HG03521 (cell line): ENCODE measurements at regions not wholly inside any gene's neighbourhood (a gene's known extent, or its start where the extent isn't known, plus 50 kb on each side); places are given as distances from the start of the nearest gene placed in this dataset.
"Not testable (repeated sequence)": the region's sequence is repeated elsewhere in the genome, so short reads cannot be mapped to it uniquely, and the experiment has no call there.

Experiments used
- ATAC-seq: cut with Tn5 transposase; IDR thresholded peaks from one replicate; pipeline ENCODE4 v1.9.1; 2021; ENCODE audit warnings: mild to moderate bottlenecking, moderate library complexity; ENCODE audit not compliant: unreplicated experiment

GRCh38 chr14:87734577-87735360 lies 258.2 kb downstream of the GALC start:
- not testable (repeated sequence) for ATAC-seq

DNA sequence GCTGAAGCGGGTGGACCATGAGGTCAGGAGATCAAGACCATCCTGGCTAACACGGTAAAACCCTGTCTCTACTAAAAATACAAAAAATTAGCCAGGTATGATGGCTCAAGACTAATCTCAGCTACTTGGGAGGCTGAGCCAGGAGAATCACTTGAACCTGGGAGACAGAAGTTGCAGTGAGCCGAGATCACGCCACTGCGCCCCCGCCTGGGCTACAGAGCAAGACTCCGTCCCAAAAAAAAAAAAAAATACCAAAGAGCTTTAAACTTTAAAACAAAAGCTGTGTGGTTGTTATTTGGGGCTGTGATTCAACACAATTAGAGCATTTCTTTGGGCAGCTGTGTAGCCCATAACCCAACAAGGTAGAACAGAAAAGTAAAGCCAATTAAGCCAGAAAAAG lies 259.9 kb downstream of the GALC start:
- ATAC-seq, result not testable (repeated sequence)

- no peak for ATAC-seq
These were observed 260.4 kb downstream of the GALC start for GRCh38 chr14:87732562-87732961.

GRCh38 chr14:87725318-87725717 lies 267.7 kb downstream of the GALC start:
- ATAC-seq, result no peak

DNA sequence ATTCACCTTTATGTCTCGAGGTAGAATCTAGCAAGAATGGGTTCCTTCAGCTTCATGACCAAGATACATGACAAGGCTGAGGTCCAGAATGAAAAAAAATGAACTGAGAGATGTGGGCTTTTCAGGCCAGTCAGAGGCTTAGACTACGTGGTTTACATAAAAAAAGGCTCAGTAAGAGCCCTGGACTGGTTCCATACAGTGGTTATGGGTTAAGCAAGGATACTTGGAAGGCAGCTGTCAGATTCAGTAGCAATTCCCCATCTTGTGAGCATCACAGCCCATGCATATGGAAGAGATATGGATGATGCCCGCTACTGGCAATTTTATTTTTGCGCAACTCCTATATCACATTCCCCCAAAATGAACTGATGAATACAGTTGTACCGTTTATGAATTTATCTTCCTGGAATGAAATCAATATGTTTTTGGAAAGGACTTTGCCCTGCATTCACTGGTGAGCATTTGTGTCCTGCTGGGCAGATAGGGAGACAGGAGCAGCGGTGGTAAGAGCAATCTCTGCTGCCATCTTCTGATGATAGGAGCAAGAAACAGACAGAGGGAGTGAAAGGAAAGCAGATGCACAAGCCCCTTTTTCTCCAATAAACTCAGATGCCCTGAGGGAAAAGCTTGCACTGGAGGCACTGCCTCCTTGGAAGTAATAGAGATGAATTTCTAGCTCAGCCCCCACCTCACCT lies 280.4 kb downstream of the GALC start:
- ATAC-seq, result no peak

- ATAC-seq, result no peak
These were observed 287.5 kb downstream of the GALC start for GRCh38 chr14:87705439-87705896.

GRCh38 chr14:87698481-87698880 lies 294.5 kb downstream of the GALC start:
- no peak for ATAC-seq

DNA sequence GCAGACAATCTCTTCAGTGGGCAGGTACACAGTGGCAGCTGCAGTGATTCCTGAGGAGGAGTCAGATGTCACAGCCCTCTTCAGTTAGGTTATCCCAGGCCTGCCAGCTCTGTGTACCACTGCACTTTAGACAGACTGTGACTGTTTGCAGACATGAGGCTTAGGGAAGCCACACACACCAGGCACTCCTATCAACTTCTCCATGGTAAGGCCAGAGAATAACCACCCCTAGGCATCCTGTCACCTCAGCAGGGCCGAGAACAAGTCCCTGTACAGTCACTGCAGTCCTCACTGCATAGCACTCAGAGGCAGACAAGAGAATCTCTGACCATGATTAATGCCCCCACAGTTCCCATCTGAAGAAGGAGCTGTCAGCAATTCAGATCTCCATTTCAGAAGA lies 296.5 kb downstream of the GALC start:
- no peak for ATAC-seq

DNA sequence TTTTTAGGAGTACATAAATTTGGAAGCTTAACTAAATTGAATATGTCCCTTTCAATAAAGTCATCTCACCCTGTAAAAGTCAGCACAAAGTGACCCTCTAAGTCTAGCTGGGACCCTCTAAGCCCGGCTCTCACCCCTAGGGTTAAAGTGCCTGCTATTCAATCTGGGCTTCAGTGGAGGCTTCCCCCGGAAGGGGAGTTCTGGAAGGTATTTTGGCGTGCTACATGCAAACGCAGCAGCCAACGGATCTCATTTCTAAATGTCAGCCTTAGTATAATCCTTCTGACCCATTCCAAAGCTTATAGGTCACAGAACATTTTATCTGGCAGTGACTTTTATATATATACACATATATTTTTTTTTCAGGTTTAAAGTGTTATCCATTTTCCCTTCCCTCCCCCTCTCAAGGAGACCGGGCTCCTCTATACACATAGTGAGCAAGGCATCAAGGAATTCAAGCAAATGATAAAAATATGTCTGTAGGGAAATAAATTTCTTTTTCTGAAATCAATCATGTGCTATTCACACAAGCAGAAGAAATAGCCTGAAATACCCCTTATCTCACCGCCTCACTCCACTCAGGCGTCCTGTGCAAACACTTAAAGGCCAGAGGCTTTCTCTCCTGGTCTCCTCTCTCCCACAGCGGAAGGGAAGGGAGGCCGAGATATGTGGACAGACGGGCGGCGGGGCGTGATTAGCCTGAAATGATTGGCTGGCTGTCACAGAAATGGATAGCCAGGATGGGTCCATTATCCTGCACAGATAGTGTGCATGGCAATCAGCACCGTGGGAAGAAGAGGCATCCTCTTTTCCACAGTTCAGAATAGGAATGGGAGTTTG lies 301.7 kb downstream of the GALC start:
- no peak for ATAC-seq

- no peak for ATAC-seq
These were observed 302.8 kb downstream of the GALC start for GRCh38 chr14:87690076-87690613.

- no peak for ATAC-seq
These were observed 304.5 kb downstream of the GALC start for GRCh38 chr14:87688524-87688923.

DNA sequence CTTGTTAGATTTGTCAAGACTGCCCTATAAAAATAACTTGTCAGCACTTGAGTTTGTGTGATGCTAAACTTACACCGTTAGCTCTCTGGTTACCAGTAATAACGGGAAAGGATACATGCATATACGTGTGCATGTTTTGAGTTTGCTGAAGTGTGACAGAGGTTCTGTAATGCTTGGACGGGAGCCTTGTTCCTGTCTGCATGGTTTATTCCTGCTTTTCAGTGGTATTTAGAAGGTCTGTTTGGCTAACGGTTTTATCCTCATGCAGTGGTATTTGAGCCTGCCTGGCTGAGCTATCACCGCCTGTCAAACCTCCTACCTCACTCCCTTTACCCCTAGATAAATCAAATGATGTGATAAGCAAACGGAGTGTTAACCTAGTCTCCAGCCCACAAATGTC lies 305.6 kb downstream of the GALC start:
- ATAC-seq, result no peak

- no peak for ATAC-seq
These were observed 306.2 kb downstream of the GALC start for GRCh38 chr14:87686746-87687145.

DNA sequence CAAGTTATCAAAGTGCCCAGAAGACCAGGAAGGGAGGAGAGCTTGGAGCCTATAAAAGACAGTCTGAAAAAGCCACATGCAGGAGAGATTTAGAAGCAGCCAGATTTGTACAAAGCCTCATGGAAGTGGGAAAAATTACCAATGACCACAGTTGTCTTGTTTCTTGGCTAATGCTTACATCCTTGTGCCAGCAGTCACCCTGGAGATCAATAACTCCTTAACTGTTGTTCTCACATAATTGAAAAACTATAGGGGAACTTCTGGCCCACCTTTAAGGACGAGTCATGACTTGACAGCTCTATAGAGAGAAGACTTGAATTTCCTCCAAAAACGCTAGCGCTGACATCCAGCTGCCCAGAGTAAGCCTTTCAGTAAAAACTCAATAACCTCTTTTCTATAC lies 313.1 kb downstream of the GALC start:
- ATAC-seq, result no peak

- no peak for ATAC-seq
These were observed 314.4 kb downstream of the GALC start for GRCh38 chr14:87678624-87679023.

DNA sequence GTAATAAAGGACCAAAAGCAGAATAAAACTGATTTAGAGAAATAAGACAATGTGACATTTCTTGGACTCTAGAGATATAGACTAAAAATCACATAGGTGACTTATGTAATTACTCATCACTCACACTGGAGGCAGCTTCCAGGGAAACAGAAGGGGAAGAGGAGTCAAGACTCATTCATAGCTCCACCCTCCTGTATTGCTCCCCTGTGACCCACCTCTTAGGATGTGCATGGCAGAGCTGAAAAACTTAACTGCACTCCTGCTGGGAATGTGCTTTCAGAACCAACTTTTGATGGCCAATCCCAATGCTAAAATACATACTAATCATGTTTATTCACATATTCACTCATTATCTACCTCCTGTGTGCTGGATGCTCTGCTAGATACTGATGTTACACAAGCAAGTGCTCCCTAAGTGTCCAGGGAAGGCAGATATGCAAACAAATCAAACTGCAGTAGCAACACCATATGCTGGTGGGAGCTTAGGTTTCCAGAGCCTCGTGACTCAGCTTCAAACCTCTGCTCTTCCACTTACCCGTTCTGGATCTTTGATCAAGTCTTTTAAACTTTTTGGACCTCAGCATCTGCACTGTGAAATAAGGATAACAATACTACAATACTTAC lies 316.1 kb downstream of the GALC start:
- no peak for ATAC-seq

DNA sequence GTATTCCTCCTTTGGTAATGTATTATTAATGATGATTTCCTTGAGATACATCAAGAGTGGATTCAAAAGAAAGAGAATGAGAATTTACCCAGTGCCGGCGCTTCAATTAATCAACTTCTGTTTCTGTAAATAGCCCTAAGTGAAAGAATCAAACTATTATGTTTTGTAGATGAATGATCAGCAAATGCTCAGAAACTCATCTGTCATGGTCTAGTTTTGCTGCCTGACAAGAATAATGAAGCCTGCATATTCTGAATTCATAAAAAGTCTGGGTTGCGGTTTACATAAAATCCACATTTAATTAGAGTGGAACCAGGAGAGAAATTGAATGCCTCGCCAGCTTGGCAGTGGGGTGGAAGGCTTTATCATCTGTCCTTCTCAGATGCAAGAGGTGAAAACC lies 325.3 kb downstream of the GALC start:
- ATAC-seq, result no peak

- ATAC-seq, result no peak
These were observed 336.7 kb downstream of the GALC start for GRCh38 chr14:87656315-87656714.

DNA sequence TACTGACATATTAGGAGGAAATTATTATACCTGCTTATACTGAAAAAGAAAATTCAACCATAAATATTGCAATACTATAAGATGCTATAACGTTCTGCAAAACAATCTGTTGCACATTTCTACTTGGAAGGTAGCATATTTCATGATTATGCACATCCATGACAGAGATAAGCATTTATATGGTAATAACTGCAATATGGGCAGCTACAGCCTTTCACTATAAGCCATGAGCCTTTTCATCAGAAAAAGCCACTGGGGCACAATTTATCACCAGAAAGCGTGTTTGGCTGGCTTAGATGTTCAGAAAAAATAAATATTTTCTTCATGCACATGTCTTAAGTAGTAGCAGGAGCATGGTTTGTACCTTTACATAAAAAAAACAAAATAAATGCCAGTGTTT lies 340.7 kb downstream of the GALC start:
- no peak for ATAC-seq

DNA sequence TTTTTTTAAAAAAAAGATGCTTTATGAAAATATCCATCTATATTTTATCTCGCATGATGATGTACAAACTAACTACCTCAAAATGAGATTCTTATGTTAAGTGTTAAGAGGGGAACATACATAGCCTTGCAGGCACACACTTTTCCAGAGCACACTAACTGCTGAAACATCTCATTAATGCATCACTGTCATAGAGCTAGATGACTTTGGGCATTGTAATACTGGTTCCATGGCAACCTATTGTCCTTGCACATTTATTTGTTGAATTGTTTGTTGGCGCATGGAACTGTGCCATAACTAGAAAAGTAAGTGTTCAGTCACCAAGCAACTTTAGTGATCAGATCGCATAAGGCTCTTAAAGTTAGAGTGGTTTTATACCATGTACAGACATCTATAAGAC lies 348.3 kb downstream of the GALC start:
- ATAC-seq, result no peak

DNA sequence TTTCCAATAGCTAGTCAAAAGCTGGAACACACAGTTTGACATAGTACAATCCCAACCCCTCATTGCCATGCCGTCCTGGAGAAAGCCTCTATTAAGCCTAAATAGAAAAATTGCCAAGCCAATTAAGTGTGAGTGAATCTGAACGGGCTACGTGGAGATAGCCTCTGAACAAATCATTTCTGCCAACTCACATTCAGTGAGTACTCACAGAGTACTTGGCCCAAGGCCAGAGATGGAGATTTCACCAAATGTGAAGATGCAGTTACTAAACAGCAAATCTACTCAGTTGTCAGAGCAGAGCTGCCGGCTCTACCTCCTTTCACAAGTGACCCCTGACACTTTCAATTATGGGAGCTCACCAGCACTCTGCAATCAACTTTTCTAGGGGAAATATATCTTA lies 350.0 kb downstream of the GALC start:
- ATAC-seq, result no peak
